Body of pancreas (tissue), 4 donors: ENCODE measurements at regions not wholly inside any gene's neighbourhood (a gene's known extent, or its start where the extent isn't known, plus 50 kb on each side); places are given as distances from the start of the nearest gene placed in this dataset.

Source experiments
- ATAC-seq: fragments of 150-250 bp; one replicate; pipeline ENCODE4 v1.9.1; 2016
- DNase-seq, 4 donors: peaks; one replicate each; pipeline ENCODE4 v3.0.0-alpha.2; 2019
- H3K27ac ChIP-seq, 4 donors: fragments of 200-600 bp; sonication (generic); 1 replicate in 3 of 4; 2 replicates in 1 of 4; pipeline versions ENCODE4 v1.5.1 to v1.6.1; 2016 to 2019; ENCODE audit warnings: mild to moderate bottlenecking in 1 of 4, mixed read lengths in 1 of 4, moderate library complexity in 1 of 4
- H3K27me3 ChIP-seq, 2 donors: fragments of 200-600 bp; sonication (generic); one replicate each; pipeline ENCODE4 v1.6.0; 2016; ENCODE audit warnings: mild to moderate bottlenecking in 1 of 2
- H3K36me3 ChIP-seq, 2 donors: fragments of 200-600 bp; sonication (generic); replicated peaks in 1 of 2; 2 replicates each; pipeline ENCODE4 v1.5.1; 2016; ENCODE audit warnings: low read depth in 2 of 2; ENCODE audit not compliant: insufficient read depth in 1 of 2
- H3K4me1 ChIP-seq: fragments of 200-600 bp; sonication (generic); one replicate; pipeline ENCODE4 v1.6.0; 2016
- H3K4me3 ChIP-seq, 2 donors: fragments of 200-600 bp; sonication (generic); 1 replicate in 1 of 2; 2 replicates in 1 of 2; pipeline ENCODE4 v1.5.1; 2016 to 2019
- H3K9me3 ChIP-seq, 3 donors: fragments of 200-600 bp; sonication (generic); 1 replicate in 2 of 3; 2 replicates in 1 of 3; pipeline ENCODE4 v1.5.1; 2016
- POLR2A ChIP-seq, 3 donors: fragments of 450-650 bp; IDR thresholded peaks; one replicate each; pipeline ENCODE4 v1.6.1; 2016; ENCODE audit warnings: antibody characterized with exemption in 3 of 3, mild to moderate bottlenecking in 2 of 3
- WGBS, 2 donors: methylation state at CpG; one replicate each; pipeline ENCODE4 v1.1.5; 2017; 5-methylcytosine and 5-hydroxymethylcytosine counted together
- intact Hi-C: fragments of 100-400 bp; cut with DNase I; formaldehyde crosslinking; loops from one replicate; pipeline ENCODE4 v1.15.1; 2023
- TF ChIP-seq, protein P1 (sequence below), 7 experiments: fragments of 450-650 bp in 4 of 7; fragments of 200-600 bp in 3 of 7; sonication (generic) in 3 of 7; IDR thresholded peaks; one replicate each; pipeline ENCODE4 v1.5.1; 2016 to 2019; ENCODE audit warnings: antibody characterized with exemption in 7 of 7

DNA sequence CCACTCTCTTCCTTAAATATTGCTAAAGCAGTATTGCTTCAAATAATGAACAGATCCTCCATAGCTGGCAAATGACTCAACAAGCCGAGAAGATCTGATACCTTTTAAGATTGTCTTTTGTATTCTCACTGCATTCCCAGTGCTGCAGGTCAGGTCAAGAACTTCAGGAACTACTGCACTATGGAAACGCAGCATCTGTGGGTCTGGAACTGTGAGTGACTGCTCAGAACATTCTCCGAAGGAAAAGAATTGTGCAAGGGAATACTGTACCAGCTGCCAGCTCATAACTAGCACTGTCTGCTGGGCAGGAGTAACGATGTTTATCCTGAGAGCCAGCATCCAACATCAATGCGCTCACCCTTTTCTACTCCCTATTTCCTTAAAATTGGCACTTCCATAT lies 348.0 kb upstream of the SOX5 start:
- Histone ChIP-seq H3K27ac (no peak overlapping the region), H3K27me3 (no peaks in the 10 kb centered on the region), H3K36me3 (no peaks in the 10 kb centered on the region), H3K4me3 (no peak overlapping the region), H3K9me3 (no peaks in the 10 kb centered on the region), H3K4me1 (no peaks in the 10 kb centered on the region)
- TF ChIP-seq, protein P1, sequence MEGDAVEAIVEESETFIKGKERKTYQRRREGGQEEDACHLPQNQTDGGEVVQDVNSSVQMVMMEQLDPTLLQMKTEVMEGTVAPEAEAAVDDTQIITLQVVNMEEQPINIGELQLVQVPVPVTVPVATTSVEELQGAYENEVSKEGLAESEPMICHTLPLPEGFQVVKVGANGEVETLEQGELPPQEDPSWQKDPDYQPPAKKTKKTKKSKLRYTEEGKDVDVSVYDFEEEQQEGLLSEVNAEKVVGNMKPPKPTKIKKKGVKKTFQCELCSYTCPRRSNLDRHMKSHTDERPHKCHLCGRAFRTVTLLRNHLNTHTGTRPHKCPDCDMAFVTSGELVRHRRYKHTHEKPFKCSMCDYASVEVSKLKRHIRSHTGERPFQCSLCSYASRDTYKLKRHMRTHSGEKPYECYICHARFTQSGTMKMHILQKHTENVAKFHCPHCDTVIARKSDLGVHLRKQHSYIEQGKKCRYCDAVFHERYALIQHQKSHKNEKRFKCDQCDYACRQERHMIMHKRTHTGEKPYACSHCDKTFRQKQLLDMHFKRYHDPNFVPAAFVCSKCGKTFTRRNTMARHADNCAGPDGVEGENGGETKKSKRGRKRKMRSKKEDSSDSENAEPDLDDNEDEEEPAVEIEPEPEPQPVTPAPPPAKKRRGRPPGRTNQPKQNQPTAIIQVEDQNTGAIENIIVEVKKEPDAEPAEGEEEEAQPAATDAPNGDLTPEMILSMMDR (IDR thresholded peaks at IDR 0.05): no peak
- TF ChIP-seq POLR2A (IDR thresholded peaks at IDR 0.05): no peak
- 53 to 56% methylated on average over 5 of the region's 5 CpGs for WGBS, 2 donors
- intact Hi-C loops: no loop called here
- DNase-seq (no peak), ATAC-seq (no peak)

DNA sequence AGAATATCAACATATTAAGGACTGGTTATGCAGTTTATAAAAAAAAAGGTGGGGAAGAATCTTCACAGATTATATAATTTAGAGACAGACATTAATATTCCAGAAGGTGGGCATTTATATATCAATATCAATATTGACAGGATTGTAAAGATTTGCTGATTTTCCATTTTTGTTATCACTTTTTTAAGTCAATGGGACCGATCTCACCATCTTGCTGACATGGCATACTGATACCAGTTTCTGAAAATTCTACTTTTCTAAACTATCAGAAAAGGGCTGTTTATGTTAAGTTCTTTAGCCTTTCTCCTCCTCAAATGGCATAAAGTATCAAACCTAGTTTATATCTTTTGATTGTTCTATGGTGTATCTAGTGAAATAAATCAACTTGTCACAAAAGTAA lies 344.1 kb upstream of the SOX5 start:
- Histone ChIP-seq H3K9me3 (no peaks in the 10 kb centered on the region), H3K36me3 (no peaks in the 10 kb centered on the region), H3K27me3 (no peaks in the 10 kb centered on the region), H3K4me3 (no peak overlapping the region), H3K27ac (no peak overlapping the region), H3K4me1 (no peaks in the 10 kb centered on the region)
- intact Hi-C loops: no loop called here
- ATAC-seq (no peak), DNase-seq (no peak)
- 52 to 67% methylated on average over 1 of the region's 1 CpG for WGBS, 2 donors
- TF ChIP-seq, protein P1 (IDR thresholded peaks at IDR 0.05): no peak
- TF ChIP-seq POLR2A (IDR thresholded peaks at IDR 0.05): no peak

DNA sequence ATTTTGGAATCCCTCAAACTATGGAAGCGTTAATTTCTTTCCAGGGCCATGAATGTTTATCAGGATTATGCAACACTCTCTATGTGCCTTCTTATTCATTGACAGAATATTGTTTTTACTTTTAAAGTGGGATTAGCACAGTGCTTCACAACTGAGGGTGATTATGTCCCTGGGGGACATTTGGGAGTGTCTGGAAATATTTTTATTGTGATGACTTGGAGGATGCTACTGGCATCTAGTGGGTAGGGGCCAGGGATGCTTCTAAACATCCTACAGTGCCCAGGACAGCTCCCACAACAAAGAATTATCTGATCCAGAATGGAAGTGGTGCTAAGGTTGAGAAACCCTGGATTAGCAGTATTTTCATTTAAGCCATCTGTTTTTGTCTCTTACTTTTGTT lies 338.5 kb upstream of the SOX5 start:
- intact Hi-C loops: no loop called here
- Histone ChIP-seq H3K4me1 (no peaks in the 10 kb centered on the region), H3K27ac (no peak overlapping the region), H3K9me3 (no peaks in the 10 kb centered on the region), H3K36me3 (no peaks in the 10 kb centered on the region), H3K27me3 (no peaks in the 10 kb centered on the region), H3K4me3 (no peak overlapping the region)
- ATAC-seq (no peak), DNase-seq (no peak)
- WGBS, 2 donors: 79 to 80% methylated on average over 1 of the region's 1 CpG
- TF ChIP-seq, protein P1 (IDR thresholded peaks at IDR 0.05): no peak
- TF ChIP-seq POLR2A (IDR thresholded peaks at IDR 0.05): no peak

DNA sequence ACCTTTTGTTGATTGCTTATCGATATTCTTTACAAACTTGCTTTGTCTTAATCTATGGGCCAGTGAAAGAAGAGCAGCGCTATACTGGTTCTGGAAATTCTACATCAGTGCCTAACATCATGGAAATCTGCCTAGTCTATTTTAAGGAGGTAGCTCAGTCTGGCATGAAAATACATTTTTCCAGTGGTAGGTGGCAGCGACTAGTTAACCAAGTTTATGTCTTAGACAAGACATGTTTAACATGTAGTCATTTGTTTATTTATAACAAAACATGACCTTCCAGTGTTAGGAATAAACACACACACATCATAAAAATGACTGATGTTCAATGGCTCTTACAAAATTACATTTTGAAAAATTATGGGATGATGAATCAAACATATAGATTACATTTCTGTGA lies 336.0 kb upstream of the SOX5 start:
- intact Hi-C loops: no loop called here
- H3K4me1 ChIP-seq: no peaks in the 10 kb centered on the region
- ATAC-seq (no peak), DNase-seq (no peak)
- H3K27me3 ChIP-seq: no peaks in the 10 kb centered on the region
- H3K4me3 ChIP-seq: no peak overlapping the region
- no peaks in the 10 kb centered on the region for H3K9me3 ChIP-seq
- no peak overlapping the region for H3K27ac ChIP-seq
- 70 to 81% methylated on average over 3 of the region's 3 CpGs for WGBS, 2 donors
- H3K36me3 ChIP-seq: no peaks in the 10 kb centered on the region
- no peak for TF ChIP-seq POLR2A (IDR thresholded peaks at IDR 0.05)
- TF ChIP-seq, protein P1 (IDR thresholded peaks at IDR 0.05): no peak

DNA sequence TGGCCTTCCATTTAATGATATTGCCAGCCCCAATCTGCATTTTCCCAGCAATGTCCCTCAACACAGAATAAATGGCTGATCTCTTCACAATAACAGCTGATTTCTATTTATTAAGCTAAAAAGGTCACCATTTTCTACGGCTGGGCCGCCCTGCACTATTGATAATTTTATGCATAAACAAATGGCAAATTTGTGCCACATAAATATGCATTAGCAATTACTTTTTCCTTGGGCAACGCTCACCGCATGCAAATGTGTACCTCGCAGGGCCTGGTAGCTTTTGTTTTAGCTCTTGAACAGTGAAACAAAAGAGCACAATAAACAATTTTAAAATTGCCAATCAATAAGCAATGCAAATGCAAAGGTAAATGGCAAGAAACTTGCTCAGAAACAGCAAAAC lies 331.9 kb upstream of the SOX5 start:
- no peaks in the 10 kb centered on the region for H3K4me1 ChIP-seq
- H3K9me3 ChIP-seq: no peaks in the 10 kb centered on the region
- H3K36me3 ChIP-seq: no peaks in the 10 kb centered on the region
- DNase-seq (no peak), ATAC-seq (no peak)
- no peak overlapping the region for H3K4me3 ChIP-seq
- TF ChIP-seq, protein P1 (IDR thresholded peaks at IDR 0.05): no peak
- no peak for TF ChIP-seq POLR2A (IDR thresholded peaks at IDR 0.05)
- WGBS, 2 donors: 71 to 82% methylated on average over 5 of the region's 5 CpGs
- no peaks in the 10 kb centered on the region for H3K27me3 ChIP-seq
- intact Hi-C loops: no loop called here
- H3K27ac ChIP-seq: no peak overlapping the region
